Fibroblast of the aortic adventitia (primary cell): ENCODE measurements at regions not wholly inside any gene's neighbourhood (a gene's known extent, or its start where the extent isn't known, plus 50 kb on each side); places are given as distances from the start of the nearest gene placed in this dataset.
A peak's percentile ranks its signal among the peaks of the same experiment; 100 is the strongest.
"Not testable (repeated sequence)": the region's sequence is repeated elsewhere in the genome, so short reads cannot be mapped to it uniquely, and the experiment has no call there.

Experiments used
- DNase-seq: peaks from one replicate; pipeline ENCODE4 v3.0.0-alpha.2; 2010; ENCODE audit warnings: low read depth
- H3K4me3 ChIP-seq: 2 replicates; pipeline ENCODE4 v1.5.1; 2011; ENCODE audit warnings: low read depth, mild to moderate bottlenecking, control low read depth, low read length, moderate library complexity

DNA sequence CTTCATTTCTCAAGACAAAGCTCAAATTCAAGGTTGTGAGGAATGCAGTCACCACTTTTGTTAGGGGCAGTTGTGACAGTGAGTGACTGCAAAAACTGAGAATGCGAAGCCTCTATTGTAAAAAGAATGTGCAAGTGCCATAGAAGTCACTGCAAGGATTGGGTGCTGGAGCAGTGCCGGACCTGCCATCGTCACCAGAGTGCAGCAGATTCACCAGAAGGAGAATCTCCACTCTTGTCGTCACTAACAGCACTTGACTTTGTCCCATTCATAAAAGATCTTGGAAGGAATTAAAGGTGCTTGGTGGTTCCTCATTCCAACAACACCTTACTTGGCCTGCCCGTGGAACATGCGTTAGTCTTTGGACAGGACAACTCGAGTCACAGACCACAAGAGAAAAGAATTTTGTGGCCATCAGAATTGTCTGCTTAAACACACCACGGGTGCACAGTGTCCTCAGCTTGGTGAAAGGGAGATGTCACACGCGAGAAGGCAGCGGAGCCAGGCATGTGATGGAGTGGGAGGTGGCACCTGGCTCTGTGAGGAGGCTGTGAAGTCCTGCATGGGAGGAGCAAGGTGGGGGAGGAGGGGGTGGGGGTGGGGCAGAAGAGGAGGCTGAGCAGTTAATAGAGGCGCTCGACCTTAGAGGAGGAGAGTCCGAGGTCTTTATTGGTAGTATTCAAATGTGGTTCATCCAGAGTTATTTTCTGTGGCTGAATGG is 100.9 kb upstream of the SPDYE9 start:
- H3K4me3 ChIP-seq, DNase-seq: not testable (repeated sequence)

- not testable (repeated sequence) for H3K4me3 ChIP-seq, DNase-seq
These were observed 91.0 kb upstream of the SPDYE9 start for GRCh38 chr7:73176813-73177212.

- not testable (repeated sequence) for DNase-seq, H3K4me3 ChIP-seq
These were observed 89.5 kb upstream of the SPDYE9 start for GRCh38 chr7:73175322-73175721.

DNA sequence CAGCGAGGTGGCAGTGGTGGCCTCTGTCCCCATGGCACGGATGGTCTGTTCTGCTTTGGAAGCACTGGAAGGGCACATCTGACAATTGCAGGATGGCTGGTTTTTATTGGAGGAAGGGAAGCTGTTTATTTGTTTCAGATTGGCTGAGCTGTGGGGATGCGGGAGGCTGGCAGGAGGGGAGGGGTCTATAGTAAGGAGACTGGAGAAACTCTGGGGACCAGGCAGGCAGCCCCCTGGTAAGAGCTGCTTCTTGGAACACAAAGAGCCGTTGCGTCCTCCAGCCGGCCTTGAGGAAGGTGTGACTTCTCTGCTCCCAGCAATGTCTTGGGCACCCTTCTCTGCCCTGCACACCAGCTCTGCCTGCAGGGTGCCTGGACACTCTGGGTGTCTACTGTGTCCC is 85.1 kb upstream of the SPDYE9 start:
- DNase-seq, H3K4me3 ChIP-seq: not testable (repeated sequence)

GRCh38 chr7:73170415-73170814 is 84.6 kb upstream of the SPDYE9 start:
- not testable (repeated sequence) for DNase-seq

DNA sequence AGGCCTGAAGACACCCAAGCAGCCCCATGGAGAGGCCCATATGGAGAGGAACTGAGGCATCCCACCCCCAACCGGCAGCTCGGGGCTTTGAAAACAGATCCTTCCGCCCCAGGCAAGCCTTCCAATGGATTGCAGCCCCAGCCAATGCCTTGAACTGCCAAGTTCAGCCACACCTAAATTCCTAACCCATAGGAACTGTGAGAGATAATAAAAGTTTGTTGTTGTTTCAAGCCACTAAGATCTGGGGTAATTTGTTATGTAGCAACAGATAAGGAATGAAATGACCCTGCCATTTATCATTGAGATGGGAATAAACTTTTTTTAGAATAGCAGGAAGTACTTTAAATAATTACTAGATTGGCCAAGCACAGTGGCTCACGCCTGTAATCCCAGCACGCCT is 80.3 kb upstream of the SPDYE9 start:
- not testable (repeated sequence) for H3K4me3 ChIP-seq, DNase-seq

More at GRCh38 chr7:73170415-73170814, 84.6 kb upstream of the SPDYE9 start:
- not testable (repeated sequence) for H3K4me3 ChIP-seq

- not testable (repeated sequence) for DNase-seq, H3K4me3 ChIP-seq
These were observed 76.8 kb upstream of the SPDYE9 start for GRCh38 chr7:73162680-73163079.

DNA sequence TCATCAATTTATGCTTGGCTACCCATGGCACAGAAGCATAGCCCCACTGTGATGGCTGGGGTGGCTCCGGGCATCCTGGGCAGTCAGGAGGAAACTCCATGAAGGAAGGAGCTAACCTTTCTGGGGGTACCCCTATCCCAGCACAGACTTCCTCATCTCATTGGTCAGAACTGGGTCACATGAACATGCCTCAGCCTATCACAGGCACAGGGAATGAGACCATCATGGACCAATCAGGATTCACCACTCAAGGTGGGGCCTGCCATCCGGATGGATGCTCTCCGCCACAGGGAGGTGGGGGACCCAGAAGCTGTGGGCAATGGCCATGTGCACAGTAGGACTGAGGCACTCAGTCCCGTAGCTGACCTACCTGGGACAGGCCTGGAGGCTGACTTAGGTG is 75.9 kb upstream of the SPDYE9 start:
- not testable (repeated sequence) for DNase-seq, H3K4me3 ChIP-seq

DNA sequence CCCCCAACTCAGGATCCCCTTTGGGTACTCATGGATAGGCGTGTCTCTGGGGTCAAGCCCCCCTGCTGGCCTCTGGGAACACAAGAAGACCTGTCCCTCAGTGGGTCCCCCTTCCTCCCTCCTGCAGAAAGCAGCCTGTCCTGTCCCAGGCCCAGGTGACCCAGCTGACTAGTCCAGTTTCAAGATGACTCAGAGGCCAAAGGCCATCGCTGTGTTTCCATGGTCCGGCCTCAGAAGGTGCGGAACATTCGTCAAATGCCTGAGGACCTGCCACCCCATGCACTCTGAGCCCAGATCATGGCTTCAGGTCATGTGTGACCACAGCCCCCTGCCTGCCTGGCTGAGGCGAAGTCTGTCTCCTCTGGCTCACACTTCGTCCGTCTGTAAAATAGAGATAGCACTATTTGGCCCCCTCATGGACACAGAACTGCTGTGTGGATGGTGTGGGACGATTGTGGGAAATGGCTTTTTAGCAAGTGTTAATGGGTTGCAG is 71.4 kb upstream of the SPDYE9 start:
- not testable (repeated sequence) for DNase-seq, H3K4me3 ChIP-seq

DNA sequence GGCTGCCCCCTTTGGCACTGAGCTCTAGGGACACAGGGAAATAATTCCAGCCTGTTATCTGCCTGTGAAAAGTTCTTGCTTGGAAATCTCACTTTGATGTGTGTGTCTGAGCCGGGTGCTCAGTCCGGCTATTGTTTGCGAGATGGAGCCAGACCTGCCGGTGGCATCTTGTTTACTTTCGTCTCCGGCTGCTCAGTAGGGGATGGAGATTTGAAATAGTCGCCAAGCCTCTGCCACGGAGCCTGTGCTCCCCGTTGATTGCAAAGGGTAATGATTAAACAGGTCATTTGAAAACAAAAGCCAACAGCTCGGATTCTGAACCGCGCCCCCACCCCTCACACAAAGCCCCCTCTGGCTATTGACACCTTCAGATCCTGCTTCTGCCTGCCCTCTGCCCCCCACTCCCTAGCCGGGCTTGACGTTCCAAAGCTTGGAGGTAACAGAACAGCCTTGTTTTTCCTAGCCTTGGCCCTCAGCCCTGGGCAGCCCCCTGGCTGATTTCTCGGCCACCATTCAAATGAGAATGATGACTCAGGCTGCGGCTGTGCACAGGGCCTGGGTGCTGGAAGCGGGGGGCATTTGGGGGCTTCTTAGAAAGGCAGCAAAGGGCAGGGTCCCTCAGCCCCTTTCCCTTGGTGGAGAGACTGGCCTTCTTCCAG is 70.8 kb upstream of the SPDYE9 start:
- not testable (repeated sequence) for DNase-seq
- H3K4me3 ChIP-seq, result peak overlapping the region; percentile 31

GRCh38 chr7:73154586-73155038 is 68.8 kb upstream of the SPDYE9 start:
- H3K4me3 ChIP-seq, result peak overlapping the region; percentile 48
- DNase-seq, result not testable (repeated sequence)

GRCh38 chr7:73153921-73154585 is 68.2 kb upstream of the SPDYE9 start:
- not testable (repeated sequence) for H3K4me3 ChIP-seq, DNase-seq

GRCh38 chr7:73148570-73148969 is 62.7 kb upstream of the SPDYE9 start:
- DNase-seq, H3K4me3 ChIP-seq: not testable (repeated sequence)

GRCh38 chr7:73147681-73148080 is 61.8 kb upstream of the SPDYE9 start:
- DNase-seq, H3K4me3 ChIP-seq: not testable (repeated sequence)

DNA sequence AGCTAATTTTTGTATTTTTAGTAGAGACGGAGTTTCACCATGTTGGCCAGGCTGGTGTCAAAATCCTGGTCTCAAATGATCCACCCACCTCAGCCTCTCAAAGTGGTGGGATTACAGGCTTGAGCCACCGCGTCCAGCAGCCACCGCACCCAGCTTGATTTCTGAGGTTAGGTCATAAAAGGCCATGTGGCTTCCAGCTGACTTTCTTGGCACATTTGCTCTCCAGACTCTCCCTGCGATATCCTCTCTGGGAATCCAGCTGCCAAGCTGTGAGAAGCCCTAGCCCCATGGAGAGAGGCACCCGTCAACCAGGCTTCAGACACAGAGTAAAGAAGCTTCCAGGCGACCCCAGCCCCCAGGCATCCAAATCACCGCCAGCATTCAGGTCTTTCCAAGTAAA is 58.2 kb upstream of the SPDYE9 start:
- not testable (repeated sequence) for DNase-seq, H3K4me3 ChIP-seq

- not testable (repeated sequence) for H3K4me3 ChIP-seq, DNase-seq
These were observed 52.1 kb upstream of the SPDYE9 start for GRCh38 chr7:73137922-73138321.
